ENCODE measurements at regions not wholly inside any gene's neighbourhood (a gene's known extent, or its start where the extent isn't known, plus 50 kb on each side); places are given as distances from the start of the nearest gene placed in this dataset. TPM values are rescaled to one million over a fixed set of nuclear protein-coding genes. Genes with fewer than 3 reads are reported as not detected.
A peak's percentile ranks its signal among the peaks of the same experiment; 100 is the strongest.

- DNase-seq (ENCODE audit: low read depth) = no peak
Observed at GRCh38 chr3:118823626-118824025, 211.0 kb downstream of the IGSF11 start.

- no peak for DNase-seq (ENCODE audit: low read depth)
Observed at GRCh38 chr3:118827446-118827845, 207.2 kb downstream of the IGSF11 start.

- DNase-seq (ENCODE audit: low read depth) = no peak
Observed at GRCh38 chr3:118828351-118828750, 206.3 kb downstream of the IGSF11 start.

- no peak for DNase-seq (ENCODE audit: low read depth)
Observed at GRCh38 chr3:118833075-118833474, 201.6 kb downstream of the IGSF11 start.

GRCh38 chr3:118838871-118839270 lies 195.8 kb downstream of the IGSF11 start:
- DNase-seq (ENCODE audit: low read depth) = no peak

- peak; percentile 5 for DNase-seq (ENCODE audit: low read depth)
Observed at GRCh38 chr3:118842147-118842863, 192.3 kb downstream of the IGSF11 start.

GRCh38 chr3:118846176-118846575 lies 188.5 kb downstream of the IGSF11 start:
- no peak for DNase-seq (ENCODE audit: low read depth)

Small RNAs in the stretch of these regions (microRNA-seq; reads per million reads assigned to microRNA genes)
- not detected for gene MIR4447

Measured in myocyte (in vitro differentiated cells).